ENCODE measurements at regions not wholly inside any gene's neighbourhood (a gene's known extent, or its start where the extent isn't known, plus 50 kb on each side); places are given as distances from the start of the nearest gene placed in this dataset.

DNA sequence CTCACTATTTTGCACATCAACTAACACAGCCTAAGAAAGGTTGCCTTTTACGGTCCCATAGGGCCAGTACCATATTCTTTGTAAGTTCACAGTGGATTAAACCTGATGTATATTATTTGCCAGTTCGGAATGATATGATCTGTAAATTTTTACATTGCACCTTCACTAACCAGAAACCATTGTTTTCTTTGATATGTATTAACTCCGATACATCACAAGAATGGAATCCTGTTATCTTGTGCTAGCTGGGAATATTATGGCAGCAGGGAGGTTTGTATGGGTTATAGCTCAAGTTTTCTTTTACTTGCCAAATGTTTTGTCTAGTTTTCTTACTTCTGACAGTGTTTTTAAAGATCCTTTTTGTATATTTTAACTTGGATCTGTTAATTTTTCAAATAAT is 51.4 kb upstream of the S1PR1 start:
- TF ChIP-seq, protein P1, sequence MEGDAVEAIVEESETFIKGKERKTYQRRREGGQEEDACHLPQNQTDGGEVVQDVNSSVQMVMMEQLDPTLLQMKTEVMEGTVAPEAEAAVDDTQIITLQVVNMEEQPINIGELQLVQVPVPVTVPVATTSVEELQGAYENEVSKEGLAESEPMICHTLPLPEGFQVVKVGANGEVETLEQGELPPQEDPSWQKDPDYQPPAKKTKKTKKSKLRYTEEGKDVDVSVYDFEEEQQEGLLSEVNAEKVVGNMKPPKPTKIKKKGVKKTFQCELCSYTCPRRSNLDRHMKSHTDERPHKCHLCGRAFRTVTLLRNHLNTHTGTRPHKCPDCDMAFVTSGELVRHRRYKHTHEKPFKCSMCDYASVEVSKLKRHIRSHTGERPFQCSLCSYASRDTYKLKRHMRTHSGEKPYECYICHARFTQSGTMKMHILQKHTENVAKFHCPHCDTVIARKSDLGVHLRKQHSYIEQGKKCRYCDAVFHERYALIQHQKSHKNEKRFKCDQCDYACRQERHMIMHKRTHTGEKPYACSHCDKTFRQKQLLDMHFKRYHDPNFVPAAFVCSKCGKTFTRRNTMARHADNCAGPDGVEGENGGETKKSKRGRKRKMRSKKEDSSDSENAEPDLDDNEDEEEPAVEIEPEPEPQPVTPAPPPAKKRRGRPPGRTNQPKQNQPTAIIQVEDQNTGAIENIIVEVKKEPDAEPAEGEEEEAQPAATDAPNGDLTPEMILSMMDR (conservative IDR thresholded peaks at IDR 0.05; ENCODE audit: low read depth, low read length), result no peak
- no peak overlapping the region for H3K4me3 ChIP-seq (ENCODE audit: low read depth, low read length)
- DNase-seq (ENCODE audit: low read depth), result peak; percentile 63

DNA sequence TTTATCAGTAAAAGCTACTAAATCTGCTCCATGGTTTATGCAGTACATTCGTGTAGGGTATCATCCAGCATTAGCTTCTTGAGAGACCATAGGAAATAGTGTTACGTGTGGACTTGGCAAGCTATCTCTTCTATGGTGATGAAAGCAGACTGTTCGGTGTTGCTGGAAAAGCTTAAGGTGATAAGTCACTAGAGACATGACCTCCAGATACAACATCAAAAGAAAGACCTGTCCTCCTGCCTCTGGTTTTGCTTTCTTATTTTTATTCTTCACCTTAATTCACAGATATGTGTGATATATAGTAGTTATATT is 53.5 kb upstream of the S1PR1 start:
- DNase-seq (ENCODE audit: low read depth), result peak; percentile 55
- TF ChIP-seq, protein P1 (conservative IDR thresholded peaks at IDR 0.05; ENCODE audit: low read depth, low read length), result no peak
- no peak overlapping the region for H3K4me3 ChIP-seq (ENCODE audit: low read depth, low read length)

DNA sequence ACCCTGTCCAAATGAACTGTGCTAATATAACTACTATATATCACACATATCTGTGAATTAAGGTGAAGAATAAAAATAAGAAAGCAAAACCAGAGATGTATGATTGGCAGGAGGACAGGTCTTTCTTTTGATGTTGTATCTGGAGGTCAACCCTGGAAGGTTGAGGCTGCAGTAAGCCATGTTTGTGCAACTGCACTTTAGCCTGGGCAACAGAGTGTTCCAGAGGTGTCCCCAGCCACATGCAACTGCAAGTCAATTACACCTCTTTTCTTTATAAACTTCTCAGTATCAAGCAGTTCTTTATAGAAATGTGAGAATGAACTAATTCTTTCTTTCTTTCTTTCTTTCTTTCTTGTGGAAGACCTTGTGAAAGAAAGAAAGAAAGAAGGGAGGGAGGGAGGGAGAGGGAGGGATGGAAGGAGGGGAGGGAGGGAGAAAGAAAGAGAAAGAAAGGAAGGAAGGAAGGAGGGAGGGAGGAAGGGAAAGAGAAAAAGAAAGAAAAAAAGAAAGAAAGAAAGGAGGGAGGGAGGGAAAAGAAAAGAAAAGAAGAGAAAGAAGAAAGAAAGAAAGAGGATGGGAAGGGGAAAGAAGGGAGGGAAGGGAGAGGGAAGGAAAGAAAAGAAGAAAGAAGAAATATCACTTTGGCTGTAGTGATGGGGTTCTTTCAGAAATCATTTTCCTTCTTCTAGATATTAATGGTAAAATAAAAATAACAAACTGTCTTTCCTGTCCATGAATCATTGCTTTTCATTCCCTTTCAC is 54.0 kb upstream of the S1PR1 start:
- DNase-seq (ENCODE audit: low read depth), result no peak
- H3K4me3 ChIP-seq (ENCODE audit: low read depth, low read length), result no peak overlapping the region
- TF ChIP-seq, protein P1 (conservative IDR thresholded peaks at IDR 0.05; ENCODE audit: low read depth, low read length), result no peak

DNA sequence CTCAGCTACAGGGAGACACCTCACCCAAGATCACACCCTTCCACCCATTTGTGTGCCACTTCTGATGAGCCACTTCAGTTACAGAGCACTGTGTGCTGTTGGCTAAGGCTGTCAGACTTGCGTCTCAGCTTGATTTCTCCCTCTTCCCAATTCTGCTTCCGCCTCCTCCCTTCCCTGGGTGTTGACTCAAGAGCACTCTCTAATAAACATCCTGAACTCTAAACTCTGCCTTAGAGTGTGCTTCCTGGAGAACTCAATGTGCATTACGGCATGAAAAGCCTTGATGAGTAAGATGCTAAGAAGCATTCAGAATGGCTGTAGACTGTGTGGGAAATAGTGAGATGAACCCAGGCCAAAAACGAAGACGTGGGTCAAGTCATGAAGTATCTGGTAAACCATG is 54.9 kb upstream of the S1PR1 start:
- DNase-seq (ENCODE audit: low read depth), result peak; percentile 77

DNA sequence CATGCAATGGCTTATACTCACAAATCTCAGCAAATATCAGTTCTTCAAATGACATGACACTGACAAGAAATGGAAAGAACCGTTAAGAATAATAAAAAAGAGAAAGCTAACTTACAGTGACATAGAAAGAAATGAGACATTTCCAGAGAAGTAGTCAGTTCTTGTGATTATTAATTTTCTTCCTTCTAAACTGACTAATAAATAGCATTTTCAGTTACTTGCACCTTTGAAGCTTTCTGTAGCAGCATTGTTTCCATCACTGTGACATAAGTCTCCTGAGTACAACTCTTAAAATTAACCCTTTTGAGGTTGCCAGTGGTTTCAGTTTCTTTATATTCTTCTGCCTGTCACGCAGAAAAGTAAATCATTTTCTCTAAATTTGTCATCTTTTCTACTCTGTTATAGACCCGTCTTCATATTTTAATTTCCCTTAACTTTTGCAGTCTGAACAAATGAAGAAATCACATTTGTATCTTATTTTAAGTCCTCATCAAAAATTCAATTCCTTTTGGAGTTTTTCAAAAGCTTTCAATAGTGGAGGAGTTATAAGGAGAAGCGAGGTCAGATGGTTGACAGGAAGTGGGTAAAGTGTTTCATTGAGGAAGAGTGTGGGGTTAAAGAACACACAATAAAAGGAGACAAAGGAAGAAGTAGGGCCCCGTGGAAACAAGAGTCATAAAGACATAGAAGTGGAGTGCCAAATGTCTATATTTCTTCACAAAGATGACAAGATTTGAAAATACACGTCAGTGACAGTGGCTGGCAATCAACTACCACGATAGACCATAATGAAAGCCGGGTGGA is 57.9 kb upstream of the S1PR1 start:
- no peak for DNase-seq (ENCODE audit: low read depth)

More for the DNA sequence above, 54.9 kb upstream of the S1PR1 start:
- TF ChIP-seq, protein P1 (conservative IDR thresholded peaks at IDR 0.05; ENCODE audit: low read depth, low read length), result no peak
- no peak overlapping the region for H3K4me3 ChIP-seq (ENCODE audit: low read depth, low read length)

DNA sequence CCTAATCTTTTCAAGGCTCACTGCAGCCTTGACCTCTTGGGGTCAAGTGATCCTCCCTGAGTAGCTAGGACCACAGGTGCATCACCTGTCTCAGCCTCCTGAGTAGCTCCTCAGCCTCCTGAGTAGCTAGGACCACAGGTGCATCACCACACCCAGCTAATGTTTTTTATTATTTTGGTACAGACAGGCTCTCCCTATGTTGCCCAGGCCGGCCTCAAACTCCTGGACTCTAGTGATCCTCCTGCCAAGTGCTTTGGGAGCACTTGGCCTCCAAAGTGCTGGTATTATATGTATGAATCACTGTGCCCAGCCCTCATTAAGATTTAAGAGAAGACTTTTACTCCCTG is 58.5 kb upstream of the S1PR1 start:
- TF ChIP-seq, protein P1 (conservative IDR thresholded peaks at IDR 0.05; ENCODE audit: low read depth, low read length), result no peak
- no peak for DNase-seq (ENCODE audit: low read depth)
- no peak overlapping the region for H3K4me3 ChIP-seq (ENCODE audit: low read depth, low read length)

More for the DNA sequence above, 57.9 kb upstream of the S1PR1 start:
- TF ChIP-seq, protein P1 (conservative IDR thresholded peaks at IDR 0.05; ENCODE audit: low read depth, low read length), result no peak
- no peak overlapping the region for H3K4me3 ChIP-seq (ENCODE audit: low read depth, low read length)
